ENCODE measurements at regions not wholly inside any gene's neighbourhood (a gene's known extent, or its start where the extent isn't known, plus 50 kb on each side); places are given as distances from the start of the nearest gene placed in this dataset.

GRCh38 chr11:81135570-81135969 lies 1598.1 kb downstream of the FAM181B start:
- ATAC-seq (ENCODE audit: low FRiP score in 2 of 2) (no peak), DNase-seq (no peak)
- WGBS, 2 donors, result 67 to 78% methylated on average over 5 of the region's 5 CpGs
- H3K27ac ChIP-seq, result no peak overlapping the region
- no peaks in the 10 kb centered on the region for H3K9me3 ChIP-seq
- no peaks in the 10 kb centered on the region for H3K4me1 ChIP-seq
- H3K4me3 ChIP-seq, result no peak overlapping the region
- H3K36me3 ChIP-seq, result no peaks in the 10 kb centered on the region
- no peak for TF ChIP-seq POLR2AphosphoS5 (IDR thresholded peaks at IDR 0.05)
- TF ChIP-seq EP300 (IDR thresholded peaks at IDR 0.05), result no peak
- no peak for TF ChIP-seq CTCF (IDR thresholded peaks at IDR 0.05)
- no peak for TF ChIP-seq POLR2A (IDR thresholded peaks at IDR 0.05)
- no peaks in the 10 kb centered on the region for H3K27me3 ChIP-seq

GRCh38 chr11:81129618-81130017 lies 1604.0 kb downstream of the FAM181B start:
- H3K36me3 ChIP-seq, result no peaks in the 10 kb centered on the region
- 64 to 74% methylated on average over 3 of the region's 3 CpGs for WGBS, 2 donors
- H3K4me3 ChIP-seq, result no peak overlapping the region
- ATAC-seq (ENCODE audit: low FRiP score in 2 of 2) (no peak), DNase-seq (no peak)
- TF ChIP-seq POLR2AphosphoS5 (IDR thresholded peaks at IDR 0.05) (no peak), EP300 (IDR thresholded peaks at IDR 0.05) (no peak), POLR2A (IDR thresholded peaks at IDR 0.05) (no peak), CTCF (IDR thresholded peaks at IDR 0.05) (no peak)
- H3K27me3 ChIP-seq, result no peaks in the 10 kb centered on the region
- H3K9me3 ChIP-seq, result no peaks in the 10 kb centered on the region
- H3K27ac ChIP-seq, result no peak overlapping the region
- H3K4me1 ChIP-seq, result no peaks in the 10 kb centered on the region

GRCh38 chr11:81112718-81113117 lies 1620.9 kb downstream of the FAM181B start:
- TF ChIP-seq EP300 (IDR thresholded peaks at IDR 0.05) (no peak), POLR2A (IDR thresholded peaks at IDR 0.05) (no peak)
- H3K27ac ChIP-seq, result no peak overlapping the region
- no peaks in the 10 kb centered on the region for H3K36me3 ChIP-seq
- ATAC-seq (ENCODE audit: low FRiP score in 2 of 2) (no peak), DNase-seq (no peak)
- no peaks in the 10 kb centered on the region for H3K27me3 ChIP-seq
- no peaks in the 10 kb centered on the region for H3K4me1 ChIP-seq
- H3K4me3 ChIP-seq, result no peak overlapping the region
- no peaks in the 10 kb centered on the region for H3K9me3 ChIP-seq

- Histone ChIP-seq H3K4me1 (no peaks in the 10 kb centered on the region), H3K27ac (no peak overlapping the region), H3K4me3 (no peak overlapping the region), H3K27me3 (no peaks in the 10 kb centered on the region), H3K9me3 (no peaks in the 10 kb centered on the region), H3K36me3 (no peaks in the 10 kb centered on the region)
- TF ChIP-seq EP300 (IDR thresholded peaks at IDR 0.05) (no peak), POLR2A (IDR thresholded peaks at IDR 0.05) (no peak), CTCF (IDR thresholded peaks at IDR 0.05) (no peak)
- DNase-seq, result no peak
- no peak for ATAC-seq (ENCODE audit: low FRiP score in 2 of 2)
- WGBS, 2 donors, result 79 to 86% methylated on average over 5 of the region's 5 CpGs
Measured at GRCh38 chr11:81104051-81104450, 1629.6 kb downstream of the FAM181B start.

- Histone ChIP-seq H3K27me3 (no peaks in the 10 kb centered on the region), H3K27ac (no peak overlapping the region), H3K4me3 (no peak overlapping the region), H3K36me3 (no peaks in the 10 kb centered on the region), H3K9me3 (no peaks in the 10 kb centered on the region), H3K4me1 (no peaks in the 10 kb centered on the region)
- no peak for DNase-seq
- no peak for TF ChIP-seq EP300 (IDR thresholded peaks at IDR 0.05)
- no peak for TF ChIP-seq CTCF (IDR thresholded peaks at IDR 0.05)
- TF ChIP-seq POLR2AphosphoS5 (IDR thresholded peaks at IDR 0.05), result no peak
- TF ChIP-seq POLR2A (IDR thresholded peaks at IDR 0.05), result no peak
- ATAC-seq (ENCODE audit: low FRiP score in 2 of 2), result no peak
- WGBS, 2 donors, result 55 to 80% methylated on average over 1 of the region's 1 CpG
Measured at GRCh38 chr11:81098471-81098870, 1635.2 kb downstream of the FAM181B start.
